GM10266 (cell line): ENCODE measurements at regions not wholly inside any gene's neighbourhood (a gene's known extent, or its start where the extent isn't known, plus 50 kb on each side); places are given as distances from the start of the nearest gene placed in this dataset.

Experiments used
- DNase-seq: peaks from one replicate; pipeline ENCODE4 v3.0.0; 2012; ENCODE audit errors: extremely low spot score
- CTCF ChIP-seq: IDR thresholded peaks from 2 replicates; pipeline ENCODE4 v1.5.1; 2012; ENCODE audit warnings: mild to moderate bottlenecking, low read depth; ENCODE audit not compliant: control insufficient read depth, insufficient read depth; ENCODE audit errors: missing control alignments

GRCh38 chr3:72582211-72582878 is 265.9 kb downstream of the SHQ1 start:
- TF ChIP-seq CTCF: no peak
- DNase-seq: peak; percentile 64

GRCh38 chr3:72580900-72581299 is 267.3 kb downstream of the SHQ1 start:
- no peak for TF ChIP-seq CTCF
- DNase-seq: no peak

GRCh38 chr3:72580246-72580756 is 267.9 kb downstream of the SHQ1 start:
- TF ChIP-seq CTCF: no peak

GRCh38 chr3:72579581-72580245 is 268.5 kb downstream of the SHQ1 start:
- no peak for DNase-seq
- TF ChIP-seq CTCF: no peak

More at GRCh38 chr3:72580246-72580756, 267.9 kb downstream of the SHQ1 start:
- DNase-seq: no peak

- TF ChIP-seq CTCF: no peak
- DNase-seq: no peak
Observed at GRCh38 chr3:72579191-72579580, 269.1 kb downstream of the SHQ1 start.

GRCh38 chr3:72577190-72577589 is 271.1 kb downstream of the SHQ1 start:
- TF ChIP-seq CTCF: no peak
- no peak for DNase-seq

- TF ChIP-seq CTCF: no peak
- no peak for DNase-seq
Observed at GRCh38 chr3:72576563-72576962, 271.7 kb downstream of the SHQ1 start.
